Activated CD4-positive, CD25-positive, alpha-beta regulatory T cell treated with anti-CD3 and anti-CD28 coated beads, Interleukin-2, amount 50 U/mL, for 24 hours (primary cell): ENCODE measurements at regions not wholly inside any gene's neighbourhood (a gene's known extent, or its start where the extent isn't known, plus 50 kb on each side); places are given as distances from the start of the nearest gene placed in this dataset.

Experiments used
- ATAC-seq, 2 donors: fragments of 150-1000 bp; cut with Tn5 transposase; one replicate each; pipeline ENCODE4 v1.10.0; 2021; ENCODE audit warnings: mild to moderate bottlenecking in 1 of 2, moderate library complexity in 1 of 2

GRCh38 chr12:105899589-105899988 is 239.2 kb downstream of the NUAK1 start:
- no peak for ATAC-seq

DNA sequence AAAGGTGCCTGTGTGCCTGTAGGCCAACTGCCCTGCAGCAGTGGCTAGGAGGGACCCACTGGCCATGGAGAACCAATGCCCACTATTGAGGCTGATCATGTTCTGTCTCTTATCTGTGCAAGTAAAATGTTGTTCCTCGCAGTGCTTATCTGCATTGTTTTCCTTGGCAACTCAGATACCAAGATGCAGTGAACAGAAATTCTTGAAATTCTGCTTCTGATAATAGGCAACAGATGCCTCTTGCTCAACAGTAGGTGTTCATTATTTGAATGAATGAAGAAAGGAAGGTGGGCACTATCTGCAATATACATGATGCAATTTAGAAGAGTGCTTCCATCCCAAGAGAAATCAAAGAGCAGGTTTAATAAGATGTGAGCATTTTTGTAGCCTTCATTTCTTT is 232.2 kb downstream of the NUAK1 start:
- no peak for ATAC-seq

GRCh38 chr12:105907982-105908381 is 230.8 kb downstream of the NUAK1 start:
- ATAC-seq, result no peak

- ATAC-seq, result no peak
These were observed 228.7 kb downstream of the NUAK1 start for GRCh38 chr12:105910030-105910429.

GRCh38 chr12:105911966-105912365 is 226.8 kb downstream of the NUAK1 start:
- ATAC-seq, result no peak

DNA sequence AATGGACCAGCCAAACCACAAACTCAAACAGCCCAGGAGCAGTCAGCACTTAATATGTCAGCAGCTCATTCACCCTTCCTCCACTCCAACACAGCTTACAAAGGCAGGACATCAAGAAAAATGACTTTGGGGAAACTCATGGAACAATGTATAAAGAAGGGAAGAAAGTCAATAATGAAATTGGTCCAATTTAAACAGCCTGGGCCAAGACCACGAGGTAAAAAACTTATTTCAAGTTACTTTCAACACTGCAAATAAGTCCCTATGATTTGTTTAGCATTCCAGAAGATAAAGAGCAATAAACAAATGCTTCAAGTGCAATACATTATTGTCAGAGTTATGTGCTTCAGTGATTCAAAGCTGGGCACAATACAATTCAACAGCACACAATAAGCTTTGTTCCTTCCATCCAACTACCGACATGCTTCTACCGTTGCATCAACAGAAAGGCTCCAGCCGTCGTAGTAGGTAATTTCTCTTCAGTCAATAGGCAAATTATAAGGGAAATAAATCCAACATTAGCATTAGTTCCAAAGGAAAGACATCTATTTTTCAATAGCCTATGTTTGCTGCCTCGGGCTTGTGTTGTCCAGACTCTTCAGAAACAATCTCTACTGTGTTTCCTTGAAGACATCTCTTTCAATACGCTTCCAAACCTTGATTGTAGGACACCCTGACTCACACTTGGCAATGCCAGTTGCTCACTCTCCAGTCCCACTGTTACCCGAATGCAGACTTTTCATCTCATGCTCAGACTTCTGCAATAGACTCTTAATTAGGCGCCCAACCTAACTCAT is 225.7 kb downstream of the NUAK1 start:
- no peak for ATAC-seq

GRCh38 chr12:105915997-105916759 is 222.6 kb downstream of the NUAK1 start:
- ATAC-seq, result no peak

GRCh38 chr12:105916760-105917039 is 222.1 kb downstream of the NUAK1 start:
- ATAC-seq, result no peak

DNA sequence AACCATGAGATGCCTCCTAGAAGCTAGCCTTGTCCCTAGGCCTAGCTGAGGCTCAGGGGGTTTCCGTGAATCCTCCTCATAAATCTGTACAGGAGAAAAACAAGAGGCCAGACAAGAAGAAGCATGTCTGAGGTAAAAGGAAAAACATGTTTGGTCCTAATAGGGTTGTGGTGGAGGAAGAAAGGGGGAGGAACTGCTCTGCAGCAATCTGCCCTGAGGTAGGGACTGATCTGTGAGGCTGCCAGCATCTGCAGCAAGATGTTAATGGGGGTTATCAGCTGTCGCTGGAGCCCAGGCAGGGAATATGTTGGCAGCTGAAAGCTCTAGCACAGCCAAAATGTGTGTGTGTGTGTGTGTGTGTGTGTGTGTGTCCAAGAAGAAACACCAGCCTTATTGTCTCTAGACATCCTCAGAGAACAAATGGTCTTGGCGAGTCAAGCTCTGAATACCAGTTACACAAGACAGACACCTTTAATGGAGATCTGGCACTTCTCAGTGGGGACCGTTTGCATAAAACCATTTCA is 218.5 kb downstream of the NUAK1 start:
- ATAC-seq, result no peak

DNA sequence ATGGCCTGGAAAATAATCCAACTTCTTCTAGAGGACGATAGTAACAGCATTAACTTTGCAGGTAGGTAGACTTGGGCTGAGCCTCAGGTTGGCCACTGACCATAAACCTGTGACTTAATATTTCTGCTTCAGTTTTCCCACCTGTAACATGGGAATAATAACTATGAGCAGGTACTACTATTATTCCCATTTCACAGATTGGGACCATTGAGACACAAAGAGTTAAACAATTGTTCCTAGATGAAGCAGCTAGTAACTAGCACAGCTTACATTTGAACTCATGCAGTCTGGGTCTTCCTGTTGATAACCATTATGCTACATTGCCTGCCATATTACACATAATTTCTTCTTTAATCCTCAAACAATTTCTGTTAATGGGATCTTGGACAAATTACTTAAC is 217.7 kb downstream of the NUAK1 start:
- ATAC-seq, result no peak

- no peak for ATAC-seq
These were observed 216.7 kb downstream of the NUAK1 start for GRCh38 chr12:105921872-105922669.

GRCh38 chr12:105922670-105923102 is 216.1 kb downstream of the NUAK1 start:
- no peak for ATAC-seq

DNA sequence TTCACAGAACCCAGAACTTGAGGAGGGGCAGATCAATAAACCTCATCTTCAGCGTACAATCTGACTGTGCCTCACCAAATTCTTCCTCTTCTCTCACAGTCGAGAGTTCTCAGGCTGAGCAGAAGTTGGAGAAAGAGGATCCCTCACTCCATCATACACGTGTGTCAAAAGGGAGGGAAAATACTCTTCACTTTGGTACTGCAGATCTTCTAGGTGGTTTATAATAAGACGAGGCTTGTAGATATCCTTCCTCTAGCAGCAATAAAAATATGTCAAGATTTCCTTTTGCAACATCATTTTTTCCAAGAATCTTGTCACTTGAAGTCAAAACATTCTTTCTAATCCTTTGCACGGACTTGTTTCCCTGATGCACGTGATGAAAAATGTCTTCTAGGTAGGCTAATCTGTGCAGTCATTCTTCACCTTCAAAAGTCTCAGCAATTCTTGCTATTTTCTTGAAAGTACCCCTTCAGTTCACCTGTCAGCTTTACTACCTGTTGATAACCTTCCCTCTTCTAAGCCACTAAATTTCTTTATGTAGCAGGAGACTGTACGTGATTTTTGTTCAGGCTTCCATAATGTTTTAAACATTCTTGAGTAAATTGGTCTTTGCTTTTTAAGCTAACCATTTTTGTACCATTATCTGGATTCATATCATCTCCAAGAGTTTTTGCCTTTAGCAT is 214.1 kb downstream of the NUAK1 start:
- no peak for ATAC-seq

DNA sequence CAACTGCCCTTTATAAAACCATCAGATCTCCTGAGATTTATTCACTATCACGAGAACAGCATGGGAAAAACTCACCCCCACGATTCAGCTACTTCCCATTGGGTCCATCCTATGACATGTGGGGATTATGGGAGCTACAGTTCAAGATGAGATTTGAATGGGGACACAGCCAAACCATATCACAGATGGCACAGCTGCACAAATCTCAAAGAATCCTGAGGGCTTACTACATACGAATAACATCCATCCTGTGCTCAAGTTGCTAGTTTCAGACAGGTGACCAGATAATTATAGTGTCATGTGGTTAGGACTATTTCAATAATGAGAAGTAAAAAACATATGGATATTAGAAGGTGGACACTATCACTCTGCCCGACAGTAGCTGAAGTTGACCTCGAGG is 211.2 kb downstream of the NUAK1 start:
- no peak for ATAC-seq

GRCh38 chr12:105928436-105928835 is 210.3 kb downstream of the NUAK1 start:
- no peak for ATAC-seq

- ATAC-seq, result no peak
These were observed 209.6 kb downstream of the NUAK1 start for GRCh38 chr12:105929192-105929591.

DNA sequence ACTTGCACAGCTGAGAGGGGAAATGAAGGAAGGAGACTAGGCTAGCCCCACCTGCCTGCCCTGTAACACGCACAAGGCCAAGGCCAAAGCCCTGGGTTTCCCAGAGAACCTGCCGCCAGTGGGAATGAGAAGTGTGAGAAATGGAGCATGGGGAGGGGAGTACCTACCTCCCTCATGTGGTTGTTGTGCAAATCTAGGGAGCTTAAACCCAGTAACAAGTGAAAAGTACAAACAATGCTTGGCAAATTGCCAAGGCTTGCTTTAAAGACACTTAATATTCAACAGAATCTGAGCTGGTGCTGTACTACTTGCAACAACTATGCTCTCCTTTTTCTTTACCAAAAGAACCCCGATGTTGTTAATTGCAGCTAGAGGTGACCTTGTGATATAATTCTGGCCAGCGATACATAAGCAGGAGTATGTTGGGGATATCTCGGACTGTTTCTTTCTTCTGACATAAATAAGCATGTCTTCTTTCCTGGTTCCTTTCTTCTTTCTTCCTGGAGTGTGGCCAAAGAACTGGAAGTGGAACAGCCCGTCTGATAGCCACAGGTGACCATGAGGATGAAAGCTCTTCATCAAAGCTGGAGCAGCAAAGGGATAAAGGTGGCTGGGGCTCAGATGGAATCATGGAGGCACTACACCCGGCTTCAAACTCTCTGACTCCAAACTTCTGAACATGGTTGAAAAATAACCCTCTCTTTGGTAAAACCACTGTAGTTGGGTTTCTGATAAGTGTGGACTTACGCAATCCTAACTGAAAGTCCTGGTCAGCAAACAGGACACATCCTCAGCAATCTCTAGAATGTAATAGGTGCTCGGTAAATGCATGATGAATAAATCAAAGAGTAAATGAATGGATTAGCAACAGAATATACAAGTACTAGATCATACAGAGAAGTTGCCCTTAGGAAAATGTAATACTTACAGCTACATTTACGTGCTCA is 207.9 kb downstream of the NUAK1 start:
- ATAC-seq, result no peak

- no peak for ATAC-seq
These were observed 206.8 kb downstream of the NUAK1 start for GRCh38 chr12:105931762-105932570.

DNA sequence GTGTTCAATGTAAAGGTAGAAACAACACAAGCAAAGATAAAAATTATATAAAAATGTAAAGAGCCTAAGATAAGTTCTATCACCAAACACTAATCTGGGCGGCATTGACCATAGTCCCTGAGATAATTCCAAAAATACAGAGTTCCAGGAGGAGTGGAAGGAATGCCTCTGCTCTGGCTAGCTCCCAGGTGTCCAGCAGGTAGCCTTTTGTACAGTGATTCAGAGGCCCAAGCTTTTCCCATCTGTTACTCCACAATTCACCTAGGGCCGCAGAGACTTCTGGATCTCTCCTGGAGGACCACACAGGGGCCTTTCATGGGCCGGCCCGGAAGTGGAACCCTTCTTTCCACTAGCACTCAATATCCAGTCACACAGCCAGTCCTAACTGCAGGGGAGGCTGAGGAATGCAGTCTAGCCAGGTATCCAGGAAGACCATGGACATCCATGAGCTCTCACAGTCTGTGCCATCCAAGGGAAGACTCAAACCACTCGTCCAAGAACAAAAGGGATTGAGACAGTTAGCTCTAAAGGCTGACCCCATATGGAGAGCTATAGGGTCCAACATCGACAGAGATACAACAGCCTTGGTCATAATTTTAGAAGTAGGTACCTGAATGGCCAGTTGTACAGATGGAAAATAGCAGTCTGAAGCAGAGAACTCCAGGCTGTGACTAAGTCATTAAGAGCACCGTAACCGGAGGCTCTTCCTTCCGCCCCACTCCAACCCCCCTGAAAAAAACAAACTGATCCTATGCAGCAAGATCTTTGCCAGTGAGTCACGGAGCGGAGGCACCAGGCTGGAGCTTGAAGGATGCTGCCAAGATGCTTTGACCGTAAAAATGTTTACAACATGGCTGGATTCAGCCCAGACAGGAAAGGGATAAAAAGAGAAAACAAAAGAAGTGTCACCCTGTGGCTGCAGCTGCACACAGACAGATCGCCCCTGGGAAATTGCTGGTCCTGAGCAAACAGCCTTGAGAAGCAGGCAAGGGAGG is 204.8 kb downstream of the NUAK1 start:
- no peak for ATAC-seq
